NCI-H1694 treated with DMSO at 0.1 percent for 48 hours (cell line): ENCODE measurements at regions not wholly inside any gene's neighbourhood (a gene's known extent, or its start where the extent isn't known, plus 50 kb on each side); places are given as distances from the start of the nearest gene placed in this dataset.

Experiments used
- DNase-seq: peaks from one replicate; lab custom pipeline; 2025; lab: John Stamatoyannopoulos, UW

DNA sequence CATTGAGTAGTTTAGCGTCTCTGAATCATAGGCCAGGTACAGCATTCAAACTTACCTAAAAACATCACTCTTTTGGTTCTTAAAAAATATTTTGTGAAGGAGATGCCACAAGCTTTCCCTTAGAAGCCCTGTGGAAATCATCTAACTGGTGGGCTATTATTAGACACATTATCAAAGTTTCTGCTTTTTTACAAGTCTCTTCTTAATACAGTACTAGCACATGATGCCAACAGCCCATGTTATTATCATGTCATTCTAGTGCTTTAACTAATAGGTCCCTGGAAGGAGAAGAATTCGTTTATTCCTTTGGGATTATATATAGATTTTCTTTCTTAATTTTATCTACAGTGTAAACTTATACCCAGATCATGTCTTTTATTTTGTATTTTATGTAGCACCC, 146.0 kb upstream of the PTPRK start:
- DNase-seq = no peak

DNA sequence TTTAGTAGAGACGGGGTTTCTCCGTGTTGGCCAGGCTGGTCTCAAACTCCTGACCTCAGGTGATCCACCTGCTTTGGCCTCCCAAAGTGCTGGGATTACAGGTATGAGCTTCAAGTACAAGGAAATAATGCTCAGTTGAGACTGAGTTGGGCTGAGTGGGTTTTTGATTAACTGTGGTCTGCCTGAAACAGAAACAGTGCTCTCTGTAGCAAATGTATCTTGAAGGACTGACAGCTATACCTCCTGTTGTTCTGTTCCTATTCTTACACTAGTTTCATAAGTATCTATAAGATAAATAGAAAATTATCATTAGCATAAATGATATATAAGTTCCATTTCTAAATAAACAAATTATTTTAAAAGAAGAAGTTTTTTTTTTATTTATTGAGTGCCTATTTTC, 142.8 kb upstream of the PTPRK start:
- DNase-seq = no peak

DNA sequence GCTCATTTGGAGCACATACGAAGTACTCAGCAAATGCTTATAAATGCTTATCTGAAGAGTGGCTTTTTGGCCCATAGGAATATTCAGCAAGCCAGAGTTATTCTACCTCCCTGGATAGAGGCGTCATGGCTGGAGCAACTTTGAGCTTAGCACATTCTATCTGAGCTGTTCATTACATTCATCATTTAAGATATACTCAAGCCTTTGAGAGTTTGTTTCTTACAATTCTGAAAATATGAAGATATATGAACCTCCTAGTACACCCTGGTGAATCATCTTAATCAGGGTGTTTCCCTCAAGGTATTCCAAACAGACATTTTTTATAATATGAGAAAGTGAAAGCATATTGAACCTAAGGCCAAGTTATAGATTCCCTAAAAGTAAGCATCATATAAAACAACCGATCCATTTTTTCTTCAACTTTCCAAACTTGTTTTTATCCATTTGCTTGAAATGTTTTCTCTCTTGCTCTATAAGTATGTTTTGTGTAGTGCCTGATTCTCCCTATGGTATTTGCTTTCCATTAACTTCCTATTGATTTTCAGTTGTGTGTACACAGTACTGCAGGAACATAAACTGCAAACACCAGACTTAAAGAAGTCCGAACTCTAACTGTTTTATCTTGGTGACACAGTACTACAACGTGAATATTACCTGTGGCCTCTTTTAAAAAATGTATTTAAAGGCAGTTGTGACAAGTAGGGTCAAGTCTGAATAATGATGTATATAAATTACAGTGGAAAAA, 139.7 kb upstream of the PTPRK start:
- no peak for DNase-seq

GRCh38 chr6:128659276-128659675, 138.9 kb upstream of the PTPRK start:
- DNase-seq = no peak

GRCh38 chr6:128657181-128657580, 136.8 kb upstream of the PTPRK start:
- DNase-seq = no peak

- no peak for DNase-seq
These were observed 135.6 kb upstream of the PTPRK start for GRCh38 chr6:128655978-128656498.

DNA sequence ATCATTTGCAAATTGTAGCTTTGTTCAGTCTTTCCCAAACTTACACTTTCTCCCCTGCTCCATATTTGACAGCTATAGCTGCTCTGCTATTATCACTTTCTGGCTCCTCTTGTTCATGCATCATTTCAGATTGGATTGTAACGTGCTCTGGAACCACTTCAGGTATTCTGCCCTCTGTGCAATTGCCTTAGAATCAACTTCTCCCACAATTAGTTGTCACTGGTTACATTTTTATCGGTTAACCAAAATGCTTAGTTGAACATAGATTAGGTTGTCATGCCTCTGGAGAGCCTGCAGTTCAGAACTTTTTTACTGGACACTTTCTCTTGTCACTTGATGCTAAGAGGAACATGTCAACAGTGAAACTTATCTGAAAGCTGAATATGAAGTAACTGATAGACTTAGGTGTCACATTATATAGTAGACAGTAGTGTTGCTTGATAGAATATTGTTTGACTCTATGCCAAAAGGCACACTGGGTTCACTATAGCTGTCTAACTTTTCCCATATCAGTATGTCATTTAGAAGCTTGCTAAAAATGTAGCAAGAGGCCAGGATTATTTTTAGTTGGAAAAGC, 127.7 kb upstream of the PTPRK start:
- no peak for DNase-seq

DNA sequence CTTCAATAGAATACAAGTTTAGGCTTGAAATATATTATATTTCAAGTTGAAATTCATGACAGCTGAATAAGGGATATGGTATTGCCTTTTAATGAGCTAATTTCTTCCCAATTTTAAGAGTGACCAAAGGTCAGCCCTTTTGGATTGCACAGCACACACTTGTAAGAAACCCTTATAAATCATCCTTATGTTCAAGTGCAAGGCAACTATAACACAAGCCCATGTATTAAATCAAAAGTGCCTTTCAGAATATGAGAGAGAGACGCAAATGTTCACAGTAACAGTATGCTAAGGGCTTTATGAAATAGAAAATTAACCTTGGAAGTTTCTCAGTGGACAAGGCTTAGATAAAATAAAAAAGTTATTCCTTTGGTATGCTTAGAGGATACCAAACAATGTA, 121.7 kb upstream of the PTPRK start:
- DNase-seq = no peak

GRCh38 chr6:128641703-128642102, 121.3 kb upstream of the PTPRK start:
- no peak for DNase-seq

DNA sequence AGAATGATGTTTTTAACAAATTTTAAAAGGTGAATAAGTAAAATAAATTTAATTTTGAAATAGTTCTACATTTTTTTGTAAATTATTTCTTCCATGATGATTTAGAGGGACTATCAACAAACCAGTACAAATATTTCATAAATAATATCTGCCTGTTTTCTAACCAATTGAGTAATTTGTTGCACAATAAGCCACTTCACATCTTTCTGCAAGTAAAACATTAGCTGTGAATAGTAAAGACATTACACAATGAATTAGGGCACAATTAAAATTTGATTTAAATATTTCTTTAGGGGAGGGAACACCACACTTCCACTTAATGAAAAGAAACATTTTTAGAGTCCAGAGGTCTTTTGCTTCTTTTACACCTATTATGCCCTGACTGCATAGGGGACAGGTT, 118.4 kb upstream of the PTPRK start:
- DNase-seq = no peak

DNA sequence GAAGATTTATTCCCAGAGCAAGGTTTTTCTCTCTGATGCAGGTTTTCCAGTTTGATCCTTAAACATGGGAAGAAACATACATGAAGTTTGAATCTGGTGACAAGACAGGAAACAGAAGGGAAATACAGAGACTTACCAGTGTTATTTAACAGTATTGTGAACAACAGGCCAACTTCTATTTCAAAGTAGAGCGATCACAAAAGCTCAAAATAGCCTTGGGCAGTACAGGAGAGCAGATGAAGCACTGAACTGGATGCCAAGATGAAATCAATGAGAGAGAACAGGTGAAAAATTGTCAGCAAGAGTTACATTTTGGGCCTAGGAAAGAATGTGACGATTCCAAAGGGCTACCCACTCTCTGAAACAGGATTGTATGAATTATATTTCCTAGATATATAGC, 114.8 kb upstream of the PTPRK start:
- no peak for DNase-seq

DNA sequence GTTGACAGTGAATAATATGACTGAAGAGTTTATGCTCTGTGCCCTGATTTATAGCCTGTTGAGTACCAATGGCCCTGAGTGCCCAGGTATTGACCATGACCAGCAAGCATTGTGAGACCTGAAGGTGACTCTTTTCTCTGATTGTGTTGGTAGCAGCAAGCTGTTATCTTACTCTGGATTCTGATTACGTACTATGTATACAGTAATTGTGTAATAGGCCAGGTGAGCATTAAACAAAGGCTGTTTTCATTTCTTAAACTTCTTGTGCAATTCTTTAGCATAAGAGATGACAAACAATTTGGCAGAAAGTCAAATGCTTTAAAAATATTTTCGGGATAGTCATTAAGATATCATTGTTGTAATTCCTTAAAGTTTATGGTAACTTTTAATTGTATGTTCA, 111.7 kb upstream of the PTPRK start:
- no peak for DNase-seq

DNA sequence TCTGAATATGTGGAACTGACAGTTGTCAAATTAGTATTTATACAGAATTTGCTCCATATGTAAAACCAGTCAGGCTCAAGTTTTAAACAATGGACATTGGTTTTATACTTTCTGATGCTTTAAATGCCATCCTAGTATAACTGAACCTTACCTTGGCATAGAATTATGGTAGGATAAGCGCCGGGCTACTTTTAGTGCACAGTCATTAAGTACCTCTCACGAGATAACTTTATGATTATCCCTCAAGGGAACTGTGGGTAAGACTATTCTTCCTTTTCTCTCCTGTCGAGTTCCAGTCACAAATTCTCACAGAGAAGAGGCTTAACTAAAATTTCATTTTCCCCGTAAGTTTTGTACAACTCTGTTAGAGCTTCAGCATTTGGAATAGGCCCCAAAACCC, 110.6 kb upstream of the PTPRK start:
- no peak for DNase-seq

- DNase-seq = no peak
These were observed 109.8 kb upstream of the PTPRK start for GRCh38 chr6:128630213-128630612.

DNA sequence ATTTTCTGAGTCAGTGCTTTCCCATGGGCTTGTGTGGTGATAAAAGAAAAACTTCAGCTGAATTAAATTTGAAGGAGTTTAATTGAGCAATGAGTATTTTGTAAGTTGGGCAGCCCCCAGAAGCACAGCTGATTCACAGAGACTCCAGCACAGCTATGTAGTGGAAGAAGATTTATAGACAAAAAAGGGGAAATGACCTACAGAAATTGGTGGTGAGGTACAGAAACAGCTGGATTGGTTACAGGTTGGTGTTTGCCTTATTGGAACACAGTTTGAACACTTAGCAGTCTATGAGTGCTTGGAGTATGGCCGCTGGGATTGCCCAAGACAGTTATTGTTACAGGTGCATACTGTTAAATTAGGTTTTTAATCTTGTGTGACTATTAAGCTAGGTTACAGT, 96.9 kb upstream of the PTPRK start:
- DNase-seq = no peak

DNA sequence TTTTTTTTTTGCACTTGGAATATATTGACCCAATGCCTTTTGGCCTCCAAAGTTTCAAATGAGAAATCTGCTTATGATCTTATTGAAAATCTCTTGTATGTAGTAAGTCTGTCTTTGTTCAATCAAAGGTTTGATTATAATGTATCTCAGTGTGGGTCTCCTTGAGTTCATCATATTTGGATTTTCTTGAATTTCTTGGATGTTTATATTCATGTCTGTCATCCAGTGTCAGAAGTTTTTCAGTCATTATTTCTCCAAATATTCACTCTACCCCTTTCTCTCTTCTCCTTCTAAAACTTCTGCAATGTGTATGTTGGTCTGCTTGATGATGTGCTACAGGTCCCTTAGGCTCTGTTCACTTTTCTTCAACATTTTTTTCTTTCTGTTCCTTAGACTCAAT, 95.9 kb upstream of the PTPRK start:
- no peak for DNase-seq

DNA sequence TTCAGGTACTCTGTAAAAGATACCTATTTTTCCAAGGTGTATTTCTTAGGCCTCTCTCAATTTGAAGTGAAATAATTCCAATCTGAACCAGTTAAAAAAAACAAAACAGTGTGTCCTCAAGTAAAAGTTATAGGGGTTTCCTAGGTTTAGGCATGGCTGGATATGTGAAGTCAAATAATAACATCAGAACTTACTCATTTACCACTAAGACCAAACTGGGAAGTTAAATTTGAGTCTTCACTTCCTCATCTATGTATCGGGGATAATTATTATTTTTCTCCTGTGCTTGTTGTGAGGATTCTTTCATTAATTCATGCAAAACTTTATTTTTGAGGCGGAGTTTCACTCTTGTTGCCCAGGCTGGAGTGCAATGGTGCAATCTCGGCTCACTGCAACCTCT, 86.2 kb upstream of the PTPRK start:
- no peak for DNase-seq

- DNase-seq = no peak
These were observed 85.6 kb upstream of the PTPRK start for GRCh38 chr6:128605961-128606360.

- no peak for DNase-seq
These were observed 80.7 kb upstream of the PTPRK start for GRCh38 chr6:128601060-128601459.

GRCh38 chr6:128600397-128600951, 80.1 kb upstream of the PTPRK start:
- DNase-seq = no peak

GRCh38 chr6:128599036-128599435, 78.6 kb upstream of the PTPRK start:
- no peak for DNase-seq

GRCh38 chr6:128598571-128598970, 78.2 kb upstream of the PTPRK start:
- no peak for DNase-seq

- no peak for DNase-seq
These were observed 77.6 kb upstream of the PTPRK start for GRCh38 chr6:128597956-128598355.

- no peak for DNase-seq
These were observed 76.6 kb upstream of the PTPRK start for GRCh38 chr6:128597004-128597403.
